ENCODE measurements at regions not wholly inside any gene's neighbourhood (a gene's known extent, or its start where the extent isn't known, plus 50 kb on each side); places are given as distances from the start of the nearest gene placed in this dataset.

DNA sequence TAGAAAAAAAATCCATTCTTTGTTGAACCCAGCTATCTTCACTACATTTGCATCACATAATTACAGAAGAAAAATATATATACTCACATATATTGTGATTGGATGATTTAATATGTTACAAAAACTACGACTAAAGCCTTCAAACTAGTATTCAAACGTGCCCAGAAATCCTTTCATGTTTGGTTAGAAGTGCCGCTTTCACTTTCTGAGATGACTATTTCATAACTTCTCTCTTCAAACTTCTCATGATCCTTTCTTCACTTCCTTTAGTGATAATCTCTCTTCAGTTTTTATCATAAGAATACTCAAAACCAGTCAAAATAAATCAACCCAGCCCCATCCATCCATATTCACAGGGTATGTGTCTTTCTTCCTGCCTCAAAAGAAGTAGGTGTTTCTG lies 50.8 kb upstream of the NAF1 start:
- 19% methylated on average over 3 of the region's 3 CpGs for WGBS (ENCODE audit: missing lambda C conversion rate)
- H3K9me3 ChIP-seq, result no peaks in the 10 kb centered on the region
- no peaks in the 10 kb centered on the region for H3K4me1 ChIP-seq
- no peak for TF ChIP-seq FOXS1 (CRISPR knock-in tag; IDR thresholded peaks at IDR 0.05)
- TF ChIP-seq ZNF302 (CRISPR knock-in tag; IDR thresholded peaks at IDR 0.05), result no peak
- TF ChIP-seq, protein P1, sequence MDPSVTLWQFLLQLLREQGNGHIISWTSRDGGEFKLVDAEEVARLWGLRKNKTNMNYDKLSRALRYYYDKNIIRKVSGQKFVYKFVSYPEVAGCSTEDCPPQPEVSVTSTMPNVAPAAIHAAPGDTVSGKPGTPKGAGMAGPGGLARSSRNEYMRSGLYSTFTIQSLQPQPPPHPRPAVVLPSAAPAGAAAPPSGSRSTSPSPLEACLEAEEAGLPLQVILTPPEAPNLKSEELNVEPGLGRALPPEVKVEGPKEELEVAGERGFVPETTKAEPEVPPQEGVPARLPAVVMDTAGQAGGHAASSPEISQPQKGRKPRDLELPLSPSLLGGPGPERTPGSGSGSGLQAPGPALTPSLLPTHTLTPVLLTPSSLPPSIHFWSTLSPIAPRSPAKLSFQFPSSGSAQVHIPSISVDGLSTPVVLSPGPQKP (IDR thresholded peaks at IDR 0.05; ENCODE audit: low read depth, low read length), result no peak
- TF ChIP-seq MAZ (IDR thresholded peaks at IDR 0.05; ENCODE audit: borderline replicate concordance, low read depth, low read length), result no peak
- TF ChIP-seq KDM1A (IDR thresholded peaks at IDR 0.05; ENCODE audit: low read depth), result no peak
- TF ChIP-seq RCOR1 (IDR thresholded peaks at IDR 0.05; ENCODE audit: low read depth, low read length), result no peak
- TF ChIP-seq ZSCAN20 (CRISPR knock-in tag; IDR thresholded peaks at IDR 0.05), result no peak
- no peak for TF ChIP-seq HOXA7 (CRISPR knock-in tag; IDR thresholded peaks at IDR 0.05)
- no peak for TF ChIP-seq FOSB (CRISPR knock-in tag; IDR thresholded peaks at IDR 0.05)
- no peak for TF ChIP-seq HOXB5 (CRISPR knock-in tag; IDR thresholded peaks at IDR 0.05)
- no peak for TF ChIP-seq RARB (CRISPR knock-in tag; IDR thresholded peaks at IDR 0.05)
- ChIA-PET POLR2A (no interaction called here), CTCF (no interaction called here)
- H3K4me3 ChIP-seq, result no peak overlapping the region
- no peak for ATAC-seq
- no peak for FAIRE-seq
- no peak overlapping the region for H3K4me2 ChIP-seq
- H3K27ac ChIP-seq, result no peak overlapping the region
- no peak for DNase-seq (ENCODE audit: low read depth in 1 of 2, low spot score in 1 of 2)

All from A549 (cell line).